Keratinocyte (primary cell): ENCODE measurements at regions not wholly inside any gene's neighbourhood (a gene's known extent, or its start where the extent isn't known, plus 50 kb on each side); places are given as distances from the start of the nearest gene placed in this dataset.

ENCODE experiments used
- DNase-seq: peaks from one replicate; pipeline ENCODE4 v3.0.0-alpha.2; 2011; ENCODE audit warnings: low read depth, missing footprints, low spot score
- FAIRE-seq: peaks from 2 replicates; lab custom pipeline; 2011; peaks lifted over from hg19 to GRCh38; lab: Jason Lieb, UNC
- H2AFZ ChIP-seq: 2 replicates; pipeline ENCODE4 v1.6.0; 2012; ENCODE audit warnings: low read length, control low read depth, inconsistent platforms; ENCODE audit not compliant: control insufficient read depth
- H3K27ac ChIP-seq: 2 replicates; pipeline ENCODE4 v1.5.1; 2011; ENCODE audit warnings: low read length; ENCODE audit not compliant: control insufficient read depth, insufficient read depth
- H3K27me3 ChIP-seq: 3 replicates; pipeline ENCODE4 v1.6.0; 2011; ENCODE audit warnings: low read length; ENCODE audit not compliant: control insufficient read depth, insufficient read depth; ENCODE audit errors: extremely low read depth
- H3K36me3 ChIP-seq, 2 experiments: 2 replicates in 1 of 2; 3 replicates in 1 of 2; pipeline ENCODE4 v1.5.1; 2011; ENCODE audit warnings: low read length in 2 of 2, mild to moderate bottlenecking in 1 of 2; ENCODE audit not compliant: control insufficient read depth in 2 of 2, insufficient read depth in 2 of 2; ENCODE audit errors: extremely low read depth in 1 of 2
- H3K4me1 ChIP-seq: 3 replicates; pipeline ENCODE4 v1.5.1; 2011; ENCODE audit warnings: low read length; ENCODE audit not compliant: control insufficient read depth, insufficient read depth; ENCODE audit errors: extremely low read depth
- H3K4me2 ChIP-seq: 3 replicates; pipeline ENCODE4 v1.6.0; 2011; ENCODE audit warnings: low read depth, low read length; ENCODE audit not compliant: control insufficient read depth, insufficient read depth; ENCODE audit errors: extremely low read depth
- H3K4me3 ChIP-seq, 3 experiments: fragments of 200-600 bp in 1 of 3; sonication (generic) in 1 of 3; 2 replicates in 2 of 3; 3 replicates in 1 of 3; pipeline ENCODE4 v1.5.1; 2011 to 2016; ENCODE audit warnings: low read length in 3 of 3, mild to moderate bottlenecking in 3 of 3, control low read depth in 2 of 3, inconsistent platforms in 1 of 3, low read depth in 1 of 3, mixed read lengths in 1 of 3, mixed run types in 1 of 3, moderate library complexity in 1 of 3; ENCODE audit not compliant: control insufficient read depth in 2 of 3, insufficient read depth in 2 of 3; ENCODE audit errors: extremely low read depth in 1 of 3
- H3K79me2 ChIP-seq: 2 replicates; pipeline ENCODE4 v1.6.0; 2012; ENCODE audit warnings: low read length; ENCODE audit not compliant: control insufficient read depth, insufficient read depth
- H3K9ac ChIP-seq: 3 replicates; pipeline ENCODE4 v1.6.0; 2011; ENCODE audit warnings: low read length; ENCODE audit not compliant: control insufficient read depth, insufficient read depth; ENCODE audit errors: extremely low read depth
- H3K9me1 ChIP-seq: 3 replicates; pipeline ENCODE4 v1.6.0; 2011; ENCODE audit warnings: low read length; ENCODE audit not compliant: control insufficient read depth, insufficient read depth; ENCODE audit errors: extremely low read depth
- H3K9me3 ChIP-seq: 2 replicates; pipeline ENCODE4 v1.5.1; 2012; ENCODE audit warnings: low read depth, low read length; ENCODE audit not compliant: control insufficient read depth
- H4K20me1 ChIP-seq: 3 replicates; pipeline ENCODE4 v1.6.0; 2011; ENCODE audit warnings: low read length; ENCODE audit not compliant: control insufficient read depth, insufficient read depth; ENCODE audit errors: extremely low read depth
- CTCF ChIP-seq, 3 experiments: IDR thresholded peaks in 1 of 3; conservative IDR thresholded peaks in 1 of 3; optimal IDR thresholded peaks in 1 of 3; 2 replicates in 2 of 3; 3 replicates in 1 of 3; pipeline versions ENCODE3 to v1.5.1; 2011; ENCODE audit warnings: low read length in 3 of 3, mild to moderate bottlenecking in 3 of 3, moderate library complexity in 2 of 3, control low read depth in 1 of 3, inconsistent platforms in 1 of 3; ENCODE audit not compliant: insufficient read depth in 2 of 3; ENCODE audit errors: extremely low read depth in 1 of 3
- EZH2 ChIP-seq: IDR thresholded peaks from one replicate; pipeline ENCODE4 v1.6.1; 2012; ENCODE audit warnings: inconsistent platforms, mild to moderate bottlenecking, low read length, moderate library complexity
- dilution Hi-C: fragments of 300-500 bp; cut with MboI; formaldehyde crosslinking; loops from one replicate; pipeline ENCODE4 v1.7.0; 2020; ENCODE audit warnings: low sequenced_read_pairs; ENCODE audit not compliant: extremely low pct_ligation_motif_present

GRCh38 chr1:86259390-86259789 is 102.8 kb upstream of the COL24A1 start:
- Histone ChIP-seq H3K4me2 (no peak overlapping the region), H3K27ac (no peak overlapping the region), H3K4me3 (no peak overlapping the region), H3K27me3 (no peaks in the 10 kb centered on the region), H3K9me1 (no peaks in the 10 kb centered on the region), H2AFZ (no peak overlapping the region), H3K9me3 (no peaks in the 10 kb centered on the region), H4K20me1 (no peaks in the 10 kb centered on the region), H3K36me3 (no peaks in the 10 kb centered on the region), H3K4me1 (no peaks in the 10 kb centered on the region), H3K9ac (no peak overlapping the region), H3K79me2 (no peaks in the 10 kb centered on the region)
- dilution Hi-C loops = no loop called here
- TF ChIP-seq CTCF (optimal IDR thresholded peaks at IDR 0.05 in 1 of 3, IDR thresholded peaks at IDR 0.05 in 1 of 3, conservative IDR thresholded peaks at IDR 0.05 in 1 of 3; ENCODE audit: extremely low read depth in 1 of 3, insufficient read depth in 2 of 3, low read length in 3 of 3) (no peak), EZH2 (no peak)
- DNase-seq = no peak
- no peak for FAIRE-seq

GRCh38 chr1:86258101-86258500 is 101.5 kb upstream of the COL24A1 start:
- H3K27ac ChIP-seq = no peak overlapping the region
- no peaks in the 10 kb centered on the region for H4K20me1 ChIP-seq
- H2AFZ ChIP-seq = no peak overlapping the region
- H3K9me3 ChIP-seq = no peaks in the 10 kb centered on the region
- dilution Hi-C loops = no loop called here
- DNase-seq = no peak
- no peaks in the 10 kb centered on the region for H3K79me2 ChIP-seq
- H3K9me1 ChIP-seq = no peaks in the 10 kb centered on the region
- H3K4me2 ChIP-seq = no peak overlapping the region
- H3K9ac ChIP-seq = no peak overlapping the region
- no peak overlapping the region for H3K4me3 ChIP-seq
- no peaks in the 10 kb centered on the region for H3K36me3 ChIP-seq
- H3K4me1 ChIP-seq = no peaks in the 10 kb centered on the region
- no peak for TF ChIP-seq CTCF (optimal IDR thresholded peaks at IDR 0.05 in 1 of 3, IDR thresholded peaks at IDR 0.05 in 1 of 3, conservative IDR thresholded peaks at IDR 0.05 in 1 of 3; ENCODE audit: extremely low read depth in 1 of 3, insufficient read depth in 2 of 3, low read length in 3 of 3)
- TF ChIP-seq EZH2 = no peak
- peak; percentile 39 for FAIRE-seq
- no peaks in the 10 kb centered on the region for H3K27me3 ChIP-seq
